ENCODE measurements at regions not wholly inside any gene's neighbourhood (a gene's known extent, or its start where the extent isn't known, plus 50 kb on each side); places are given as distances from the start of the nearest gene placed in this dataset.

DNA sequence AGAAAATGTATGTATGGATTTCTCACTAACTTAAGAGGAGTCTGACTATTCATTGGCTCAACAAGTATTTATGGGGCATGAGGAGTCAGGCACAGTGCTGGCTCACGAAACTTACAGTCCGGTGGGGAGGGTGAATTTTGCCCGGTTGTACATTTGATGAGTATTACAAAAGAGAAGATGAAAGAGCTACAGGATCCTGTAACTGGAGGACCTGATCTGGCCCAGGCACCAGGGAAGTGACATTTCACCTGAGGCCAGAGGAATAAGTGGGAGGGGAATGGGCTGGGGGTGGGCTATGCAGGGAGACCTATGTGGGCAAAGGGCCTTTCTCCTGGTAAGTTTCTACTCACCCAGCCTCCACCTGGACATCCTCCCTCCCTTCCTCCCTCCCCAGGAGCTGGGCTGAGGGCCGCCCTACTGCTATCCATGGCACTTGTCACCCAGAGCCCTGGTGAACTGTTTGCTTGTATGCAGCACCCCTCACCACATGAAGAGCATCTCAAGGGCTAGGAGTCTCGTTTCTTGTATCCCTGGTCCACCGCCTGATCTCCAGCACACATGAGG, 101.1 kb upstream of the ZNF438 start:
- CTCF ChIA-PET, result interaction anchor here (1.0 to 1.4 kb wide), 2 partner anchors 36 to 348 kb away, joined by 3 to 6 read pairs; no protein-coding TSS in a partner anchor

More for the DNA sequence above, 101.1 kb upstream of the ZNF438 start:
- POLR2A ChIA-PET, result no interaction called here
- Histone ChIP-seq H3K4me3 (ENCODE audit: low read depth in 2 of 2, low read length in 1 of 2) (no peak overlapping the region), H3K4me2 (no peak overlapping the region), H3K9ac (no peak overlapping the region), H3K27ac (ENCODE audit: low read depth in 2 of 2, low read length in 1 of 2) (peak overlapping the region in 1 of 2 experiments; percentile 74; a peak in 2 of 4 replicates), H3K27me3 (ENCODE audit: insufficient read depth) (no peaks in the 10 kb centered on the region), H4K20me1 (ENCODE audit: insufficient read depth) (no peaks in the 10 kb centered on the region), H3K9me3 (no peaks in the 10 kb centered on the region), H3K36me3 (replicated peaks in 1 of 2; ENCODE audit: control insufficient read depth in 1 of 2, insufficient read depth in 2 of 2, low read length in 1 of 2) (no peaks in the 10 kb centered on the region), H3K79me2 (ENCODE audit: insufficient read depth) (no peaks in the 10 kb centered on the region), H2AFZ (ENCODE audit: low read depth) (no peak overlapping the region), H3K4me1 (ENCODE audit: control insufficient read depth in 1 of 2, insufficient read depth in 2 of 2, low read depth in 1 of 2, low read length in 1 of 2) (peaks cover 8 to 18% of the 10 kb centered on the region in 2 experiments; a peak in 2 of 4 replicates), H3F3A (replicated peaks; ENCODE audit: insufficient read depth) (no peaks in the 10 kb centered on the region), H3K9me2 (no peaks in the 10 kb centered on the region)
- no peak for DNase-seq
- TF ChIP-seq FOXM1 (IDR thresholded peaks at IDR 0.05; ENCODE audit: low read depth) (no peak), CTCF (IDR thresholded peaks at IDR 0.05) (no peak), SMC3 (IDR thresholded peaks at IDR 0.05; ENCODE audit: low read depth, low read length) (no peak), YY1 (IDR thresholded peaks at IDR 0.05; ENCODE audit: low read depth) (no peak), POLR2AphosphoS5 (IDR thresholded peaks at IDR 0.05; ENCODE audit: low read depth, low read length) (no peak), PBX3 (IDR thresholded peaks at IDR 0.05) (no peak), ELF1 (IDR thresholded peaks at IDR 0.05) (no peak)
- TF ChIP-seq, protein P1, sequence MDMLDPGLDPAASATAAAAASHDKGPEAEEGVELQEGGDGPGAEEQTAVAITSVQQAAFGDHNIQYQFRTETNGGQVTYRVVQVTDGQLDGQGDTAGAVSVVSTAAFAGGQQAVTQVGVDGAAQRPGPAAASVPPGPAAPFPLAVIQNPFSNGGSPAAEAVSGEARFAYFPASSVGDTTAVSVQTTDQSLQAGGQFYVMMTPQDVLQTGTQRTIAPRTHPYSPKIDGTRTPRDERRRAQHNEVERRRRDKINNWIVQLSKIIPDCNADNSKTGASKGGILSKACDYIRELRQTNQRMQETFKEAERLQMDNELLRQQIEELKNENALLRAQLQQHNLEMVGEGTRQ (IDR thresholded peaks at IDR 0.05; ENCODE audit: borderline replicate concordance, low read depth, low read length), result no peak
- TF ChIP-seq, protein P2, sequence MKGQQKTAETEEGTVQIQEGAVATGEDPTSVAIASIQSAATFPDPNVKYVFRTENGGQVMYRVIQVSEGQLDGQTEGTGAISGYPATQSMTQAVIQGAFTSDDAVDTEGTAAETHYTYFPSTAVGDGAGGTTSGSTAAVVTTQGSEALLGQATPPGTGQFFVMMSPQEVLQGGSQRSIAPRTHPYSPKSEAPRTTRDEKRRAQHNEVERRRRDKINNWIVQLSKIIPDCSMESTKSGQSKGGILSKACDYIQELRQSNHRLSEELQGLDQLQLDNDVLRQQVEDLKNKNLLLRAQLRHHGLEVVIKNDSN (IDR thresholded peaks at IDR 0.05; ENCODE audit: borderline replicate concordance, low read depth), result no peak
- WGBS (ENCODE audit: low lambda C conversion rate), result 90% methylated on average over 6 of the region's 6 CpGs
